ENCODE measurements at regions not wholly inside any gene's neighbourhood (a gene's known extent, or its start where the extent isn't known, plus 50 kb on each side); places are given as distances from the start of the nearest gene placed in this dataset.

GRCh38 chr17:77725846-77726245 is 232.7 kb upstream of the TNRC6C start:
- no peak for DNase-seq (ENCODE audit: low read depth)

- DNase-seq (ENCODE audit: low read depth): no peak
Measured at GRCh38 chr17:77726549-77727006, 231.9 kb upstream of the TNRC6C start.

GRCh38 chr17:77727037-77727615 is 231.4 kb upstream of the TNRC6C start:
- DNase-seq (ENCODE audit: low read depth): no peak

- no peak for DNase-seq (ENCODE audit: low read depth)
Measured at GRCh38 chr17:77728474-77728795, 230.1 kb upstream of the TNRC6C start.

- no peak for DNase-seq (ENCODE audit: low read depth)
Measured at GRCh38 chr17:77728871-77729270, 229.6 kb upstream of the TNRC6C start.

- no peak for DNase-seq (ENCODE audit: low read depth)
Measured at GRCh38 chr17:77729587-77729986, 228.9 kb upstream of the TNRC6C start.

- DNase-seq (ENCODE audit: low read depth): no peak
Measured at GRCh38 chr17:77730376-77730775, 228.1 kb upstream of the TNRC6C start.

GRCh38 chr17:77733576-77734296 is 224.8 kb upstream of the TNRC6C start:
- DNase-seq (ENCODE audit: low read depth): no peak

- DNase-seq (ENCODE audit: low read depth): no peak
Measured at GRCh38 chr17:77734371-77735080, 224.0 kb upstream of the TNRC6C start.

- no peak for DNase-seq (ENCODE audit: low read depth)
Measured at GRCh38 chr17:77735081-77735565, 223.4 kb upstream of the TNRC6C start.

GRCh38 chr17:77735566-77736198 is 222.8 kb upstream of the TNRC6C start:
- DNase-seq (ENCODE audit: low read depth): no peak

GRCh38 chr17:77736199-77736585 is 222.3 kb upstream of the TNRC6C start:
- DNase-seq (ENCODE audit: low read depth): no peak

GRCh38 chr17:77736721-77737120 is 221.8 kb upstream of the TNRC6C start:
- no peak for DNase-seq (ENCODE audit: low read depth)

- no peak for DNase-seq (ENCODE audit: low read depth)
Measured at GRCh38 chr17:77737442-77738265, 220.8 kb upstream of the TNRC6C start.

GRCh38 chr17:77738751-77739531 is 219.6 kb upstream of the TNRC6C start:
- DNase-seq (ENCODE audit: low read depth): no peak

GRCh38 chr17:77740481-77740880 is 218.0 kb upstream of the TNRC6C start:
- DNase-seq (ENCODE audit: low read depth): no peak

GRCh38 chr17:77741109-77741508 is 217.4 kb upstream of the TNRC6C start:
- DNase-seq (ENCODE audit: low read depth): peak; percentile 7

GRCh38 chr17:77742579-77742978 is 215.9 kb upstream of the TNRC6C start:
- no peak for DNase-seq (ENCODE audit: low read depth)

GRCh38 chr17:77744066-77744988 is 214.2 kb upstream of the TNRC6C start:
- no peak for DNase-seq (ENCODE audit: low read depth)

- no peak for DNase-seq (ENCODE audit: low read depth)
Measured at GRCh38 chr17:77745702-77746101, 212.8 kb upstream of the TNRC6C start.

Data from T follicular helper cell (primary cell).